IMR-90 (cell line): ENCODE measurements at regions not wholly inside any gene's neighbourhood (a gene's known extent, or its start where the extent isn't known, plus 50 kb on each side); places are given as distances from the start of the nearest gene placed in this dataset.

Experiments used
- ATAC-seq: fragments of 200-7000 bp; cut with Tn5 transposase; 2 replicates; pipeline ENCODE4 v1.9.1; 2020; ENCODE audit warnings: low read depth, mild to moderate bottlenecking, moderate library complexity
- BruUV-seq: library from RNA; stranded (reverse); fragments of 400-500 nt; replicated peaks from 2 replicates; lab custom pipeline; 2021; lab: Mats Ljungman, UMichigan
- CTCF ChIA-PET: fragments of 300-600 bp; formaldehyde crosslinking; extraction: SDS; loops from one replicate; lab custom pipeline; 2021; ENCODE audit warnings: antibody characterized with exemption; lab: Yijun Ruan, JAX
- POLR2A ChIA-PET: fragments of 300-600 bp; sonication (Branson Sonifier 250); formaldehyde crosslinking; loops from one replicate; lab custom pipeline; 2022; ENCODE audit warnings: antibody characterized with exemption; ENCODE audit not compliant: unreplicated experiment; lab: Charles Lee
- DNase-seq: peaks from one replicate; pipeline ENCODE4 v3.0.0; 2013
- H2AFZ ChIP-seq: replicated peaks from 2 replicates; pipeline ENCODE3; 2013; ENCODE audit warnings: low read length, mild to moderate bottlenecking; ENCODE audit not compliant: poor library complexity
- H2AK5ac ChIP-seq: 2 replicates; pipeline ENCODE4 v1.6.1; 2013; ENCODE audit warnings: low read depth, low read length, inconsistent platforms
- H2AK9ac ChIP-seq: replicated peaks from 2 replicates; pipeline ENCODE3; 2013; ENCODE audit warnings: mild to moderate bottlenecking, low read depth, low read length, moderate library complexity; ENCODE audit not compliant: poor library complexity
- H2BK120ac ChIP-seq: 2 replicates; pipeline ENCODE4 v1.6.1; 2013; ENCODE audit warnings: low read depth, low read length, inconsistent platforms
- H2BK15ac ChIP-seq: 3 replicates; pipeline ENCODE4 v1.6.1; 2013; ENCODE audit warnings: low read depth, low read length, inconsistent platforms
- H2BK20ac ChIP-seq: 2 replicates; pipeline ENCODE4 v1.6.1; 2013; ENCODE audit warnings: low read depth, mild to moderate bottlenecking, inconsistent platforms, low read length, moderate library complexity
- H2BK5ac ChIP-seq: 2 replicates; pipeline ENCODE4 v1.6.1; 2013; ENCODE audit warnings: mild to moderate bottlenecking, low read depth, low read length, inconsistent platforms; ENCODE audit not compliant: poor library complexity, severe bottlenecking
- H3K14ac ChIP-seq: replicated peaks from 2 replicates; pipeline ENCODE4 v1.6.1; 2013; ENCODE audit warnings: low read depth, low read length, inconsistent platforms
- H3K18ac ChIP-seq: 2 replicates; pipeline ENCODE4 v1.6.1; 2013; ENCODE audit warnings: low read depth, low read length, control low read depth
- H3K23ac ChIP-seq: 2 replicates; pipeline ENCODE4 v1.6.1; 2013; ENCODE audit warnings: low read depth, low read length, inconsistent platforms
- H3K27ac ChIP-seq: 2 replicates; pipeline ENCODE4 v1.5.1; 2013; ENCODE audit warnings: mild to moderate bottlenecking, control low read depth, low read length; ENCODE audit not compliant: insufficient read depth
- H3K27me3 ChIP-seq: 2 replicates; pipeline ENCODE4 v1.6.1; 2013; ENCODE audit warnings: low read length; ENCODE audit not compliant: control insufficient read depth, insufficient read depth
- H3K36me3 ChIP-seq: 2 replicates; pipeline ENCODE4 v1.6.1; 2013; ENCODE audit warnings: low read length, mixed read lengths; ENCODE audit not compliant: control insufficient read depth, insufficient read depth
- H3K4ac ChIP-seq: 2 replicates; pipeline ENCODE4 v1.6.1; 2013; ENCODE audit warnings: low read depth, low read length, inconsistent platforms
- H3K4me1 ChIP-seq: 2 replicates; pipeline ENCODE4 v1.6.1; 2013; ENCODE audit warnings: low read length, mixed read lengths; ENCODE audit not compliant: control insufficient read depth, insufficient read depth
- H3K4me2 ChIP-seq: 2 replicates; pipeline ENCODE4 v1.6.1; 2013; ENCODE audit warnings: low read depth, mild to moderate bottlenecking, control low read depth, low read length, moderate library complexity
- H3K4me3 ChIP-seq: 2 replicates; pipeline ENCODE4 v1.5.1; 2013; ENCODE audit warnings: low read depth, mild to moderate bottlenecking, control low read depth, low read length, moderate library complexity; ENCODE audit not compliant: insufficient read depth
- H3K56ac ChIP-seq: 2 replicates; pipeline ENCODE4 v1.6.1; 2013; ENCODE audit warnings: low read length, inconsistent platforms; ENCODE audit not compliant: insufficient read depth; ENCODE audit errors: extremely low read depth
- H3K79me1 ChIP-seq, 2 experiments: 2 replicates each; pipeline ENCODE4 v1.6.1; 2013; ENCODE audit warnings: low read length in 2 of 2, inconsistent platforms in 1 of 2, low read depth in 1 of 2
- H3K9ac ChIP-seq: 2 replicates; pipeline ENCODE4 v1.6.1; 2013; ENCODE audit warnings: low read depth, low read length, control low read depth
- H3K9me1 ChIP-seq: 2 replicates; pipeline ENCODE4 v1.6.1; 2013; ENCODE audit warnings: low read length, inconsistent platforms; ENCODE audit not compliant: insufficient read depth
- H3K9me3 ChIP-seq: 2 replicates; pipeline ENCODE4 v1.6.1; 2013; ENCODE audit warnings: low read length; ENCODE audit not compliant: control insufficient read depth, insufficient read depth
- H4K20me1 ChIP-seq: 2 replicates; pipeline ENCODE4 v1.6.1; 2013; ENCODE audit warnings: low read length, inconsistent platforms; ENCODE audit not compliant: insufficient read depth
- H4K5ac ChIP-seq: 2 replicates; pipeline ENCODE4 v1.6.1; 2013; ENCODE audit warnings: mild to moderate bottlenecking, low read depth, low read length, control low read depth
- H4K8ac ChIP-seq, 2 experiments: 2 replicates each; pipeline ENCODE4 v1.6.1; 2013; ENCODE audit warnings: low read depth in 2 of 2, low read length in 2 of 2, control low read depth in 1 of 2, inconsistent platforms in 1 of 2
- H4K91ac ChIP-seq: 2 replicates; pipeline ENCODE4 v1.6.1; 2013; ENCODE audit warnings: low read depth, low read length, inconsistent platforms; ENCODE audit not compliant: insufficient read depth
- CEBPB ChIP-seq: IDR thresholded peaks from 2 replicates; pipeline ENCODE4 v1.6.1; 2012; ENCODE audit warnings: low read depth, low read length, improper control_type of control experiment
- CHD1 ChIP-seq: IDR thresholded peaks from 2 replicates; pipeline ENCODE4 v1.6.1; 2012; ENCODE audit warnings: low read depth, low read length, improper control_type of control experiment
- FOS ChIP-seq: fragments of 150-350 bp; IDR thresholded peaks from 2 replicates; pipeline ENCODE4 v1.6.1; 2016; ENCODE audit warnings: low read depth, low read length
- MXI1 ChIP-seq: IDR thresholded peaks from 2 replicates; pipeline ENCODE4 v1.6.1; 2012; ENCODE audit warnings: low read depth, mild to moderate bottlenecking, low read length, moderate library complexity, borderline replicate concordance
- RFX5 ChIP-seq: IDR thresholded peaks from 2 replicates; pipeline ENCODE4 v1.8.0; 2012; ENCODE audit warnings: low read depth, mild to moderate bottlenecking, low read length, moderate library complexity
- WGBS, 2 experiments: methylation state at CpG; one replicate each; pipeline versions ENCODE4 v1.1.5 to v1.1.7; 2013; ENCODE audit warnings: missing lambda C conversion rate in 2 of 2; ENCODE audit not compliant: insufficient read length in 1 of 2; ENCODE audit errors: extremely low coverage in 2 of 2; 5-methylcytosine and 5-hydroxymethylcytosine counted together
- dilution Hi-C: fragments of 300-500 bp; cut with HindIII; formaldehyde crosslinking; loops from one replicate; pipeline ENCODE4 v1.14.3; 2018; ENCODE audit warnings: low sequenced_read_pairs; ENCODE audit not compliant: unreplicated experiment
- in situ Hi-C: fragments of 300-500 bp; cut with MboI; formaldehyde crosslinking; loops from 3 replicates; pipeline ENCODE4 v1.14.3; 2019; ENCODE audit warnings: low sequenced_read_pairs, inconsistent platforms, mixed read lengths
- intact Hi-C: fragments of 100-400 bp; cut with micrococcal nuclease; formaldehyde crosslinking; loops from 2 replicates; pipeline ENCODE4 v1.10.0; 2022
- TF ChIP-seq, protein P1 (sequence below): fragments of 150-350 bp; IDR thresholded peaks from 2 replicates; pipeline ENCODE4 v1.6.1; 2016; ENCODE audit warnings: low read depth, mild to moderate bottlenecking, low read length, moderate library complexity, borderline replicate concordance

DNA sequence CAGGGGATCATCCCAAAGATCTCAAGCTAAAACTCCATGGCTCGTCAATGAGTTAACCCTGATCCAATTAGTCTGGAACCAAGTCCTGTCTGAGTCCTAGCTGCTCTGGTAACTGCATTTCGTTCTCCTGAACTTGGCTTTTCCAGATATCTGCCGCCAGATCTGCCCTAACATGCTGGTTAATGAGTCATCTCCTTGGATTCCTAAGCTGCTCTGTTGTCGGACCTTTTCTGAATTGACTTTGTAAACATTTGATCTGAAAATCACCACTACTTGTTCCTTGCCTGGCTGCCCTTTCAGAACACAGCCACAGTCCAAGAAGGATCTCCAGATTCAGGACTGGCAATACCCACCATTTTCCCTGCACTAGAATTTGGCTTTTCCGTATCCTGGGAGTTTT is 473.0 kb downstream of the ZSWIM6 start:
- intact Hi-C loops: no loop called here
- no peak overlapping the region for H3K18ac ChIP-seq
- no peak overlapping the region for H3K4me2 ChIP-seq

More for the DNA sequence above, 473.0 kb downstream of the ZSWIM6 start:
- Histone ChIP-seq H2BK5ac (no peak overlapping the region), H4K5ac (no peak overlapping the region), H3K4me1 (no peaks in the 10 kb centered on the region), H2AFZ (no peak overlapping the region), H3K27ac (no peak overlapping the region), H2BK15ac (no peak overlapping the region), H3K4ac (no peak overlapping the region), H3K56ac (no peak overlapping the region), H3K36me3 (no peaks in the 10 kb centered on the region), H2AK9ac (no peak overlapping the region), H3K14ac (no peak overlapping the region), H3K4me3 (no peak overlapping the region), H4K91ac (no peak overlapping the region), H3K23ac (no peak overlapping the region), H2AK5ac (no peak overlapping the region), H4K8ac (no peak overlapping the region), H3K79me1 (no peaks in the 10 kb centered on the region), H3K9me3 (no peaks in the 10 kb centered on the region), H3K9ac (no peak overlapping the region), H2BK120ac (no peak overlapping the region), H3K27me3 (peaks cover 2% of the 10 kb centered on the region; the same call in 1 of the 2 replicates), H3K9me1 (no peaks in the 10 kb centered on the region; the same call in 1 of the 2 replicates), H4K20me1 (no peaks in the 10 kb centered on the region), H2BK20ac (no peak overlapping the region)
- ChIA-PET POLR2A (no interaction called here), CTCF (interaction anchor here (0.7 kb wide), 1 partner anchor 1136 kb away, joined by 3 read pairs; no protein-coding TSS in a partner anchor)
- in situ Hi-C loops: loop anchor here (25.0 kb wide), 1 partner anchor 468 kb away; the partner anchor contains the start of gene ZSWIM6
- TF ChIP-seq RFX5: no peak
- TF ChIP-seq FOS: peak; percentile 23; the same call in 1 of the 2 replicates
- TF ChIP-seq, protein P1, sequence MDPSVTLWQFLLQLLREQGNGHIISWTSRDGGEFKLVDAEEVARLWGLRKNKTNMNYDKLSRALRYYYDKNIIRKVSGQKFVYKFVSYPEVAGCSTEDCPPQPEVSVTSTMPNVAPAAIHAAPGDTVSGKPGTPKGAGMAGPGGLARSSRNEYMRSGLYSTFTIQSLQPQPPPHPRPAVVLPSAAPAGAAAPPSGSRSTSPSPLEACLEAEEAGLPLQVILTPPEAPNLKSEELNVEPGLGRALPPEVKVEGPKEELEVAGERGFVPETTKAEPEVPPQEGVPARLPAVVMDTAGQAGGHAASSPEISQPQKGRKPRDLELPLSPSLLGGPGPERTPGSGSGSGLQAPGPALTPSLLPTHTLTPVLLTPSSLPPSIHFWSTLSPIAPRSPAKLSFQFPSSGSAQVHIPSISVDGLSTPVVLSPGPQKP: no peak
- TF ChIP-seq CEBPB: no peak
- no peak for TF ChIP-seq MXI1
- no peak for TF ChIP-seq CHD1
- BruUV-seq: no TSS peak
- peak; percentile 60 for DNase-seq
- WGBS, 2 experiments: 41% methylated on average over 4 of the region's 5 CpGs; no CpG with 5 or more reads in 1 of the 2 experiments
- ATAC-seq: peak; percentile 85
- dilution Hi-C loops: no loop called here
